GM18951 (cell line): ENCODE measurements at regions not wholly inside any gene's neighbourhood (a gene's known extent, or its start where the extent isn't known, plus 50 kb on each side); places are given as distances from the start of the nearest gene placed in this dataset.

Source experiments
- POLR2A ChIP-seq: IDR thresholded peaks from 4 replicates; pipeline ENCODE4 v1.6.1; 2011; ENCODE audit warnings: mild to moderate bottlenecking; ENCODE audit not compliant: insufficient read length, insufficient read depth; ENCODE audit errors: extremely low read depth
- in situ Hi-C: fragments of 300-500 bp; cut with MboI; formaldehyde crosslinking; loops from one replicate; pipeline ENCODE4 v1.12.0; 2022; ENCODE audit warnings: low sequenced_read_pairs, mixed read lengths, inconsistent platforms; ENCODE audit not compliant: unreplicated experiment

DNA sequence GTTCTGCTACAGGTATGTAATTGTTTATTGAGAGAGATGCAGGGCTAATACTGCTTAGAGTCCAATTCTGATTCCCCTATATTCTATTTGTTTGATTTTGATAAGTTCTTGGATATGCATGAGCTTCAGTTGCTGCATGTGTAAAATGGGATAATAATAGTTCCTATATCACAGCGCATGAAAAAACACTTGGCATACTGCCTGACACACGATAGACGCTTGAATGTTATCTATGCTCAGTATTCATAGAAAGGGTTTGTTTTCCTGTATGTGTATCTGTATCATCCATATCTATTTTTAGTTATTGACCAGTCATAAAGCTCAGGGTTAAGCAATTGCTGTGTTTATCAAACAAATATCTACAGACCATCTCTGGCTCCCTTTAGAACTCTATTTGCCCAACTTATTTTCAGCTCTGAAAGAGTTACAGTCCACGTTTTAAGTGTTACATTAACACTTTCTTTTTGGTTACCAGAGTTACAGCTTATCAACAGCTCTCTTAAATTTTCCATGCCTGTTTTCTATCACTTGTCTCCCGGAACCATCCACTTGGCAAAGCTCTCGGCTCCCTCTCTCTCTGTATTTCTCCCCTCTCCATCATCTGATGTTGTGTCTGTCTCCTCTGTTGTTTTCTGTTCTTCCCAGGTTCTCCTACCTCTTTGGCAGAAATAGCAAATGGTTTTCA, 334.8 kb downstream of the CBLN1 start:
- in situ Hi-C loops = no loop called here

DNA sequence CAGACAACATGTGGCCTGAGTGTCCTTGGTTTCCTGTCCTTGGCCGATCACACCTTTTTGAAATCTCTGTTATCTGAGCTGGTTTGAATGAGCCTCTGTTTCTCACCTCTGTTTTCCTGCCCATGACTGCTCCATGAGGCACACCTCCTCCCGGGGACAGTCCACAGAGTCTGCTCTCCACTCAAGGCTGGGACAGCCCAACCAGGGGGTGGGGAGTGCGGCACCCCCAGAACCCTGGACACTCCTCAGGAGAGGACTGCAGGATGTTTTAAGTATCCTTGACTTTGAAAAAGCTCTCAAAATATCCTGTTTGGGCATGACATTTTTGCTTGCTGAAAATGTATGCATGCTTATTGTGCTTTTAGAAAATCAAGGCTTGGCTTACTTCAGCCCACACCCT, 333.0 kb upstream of the N4BP1 start:
- in situ Hi-C loops = no loop called here

More for the DNA sequence above, 334.8 kb downstream of the CBLN1 start:
- TF ChIP-seq POLR2A = no peak

DNA sequence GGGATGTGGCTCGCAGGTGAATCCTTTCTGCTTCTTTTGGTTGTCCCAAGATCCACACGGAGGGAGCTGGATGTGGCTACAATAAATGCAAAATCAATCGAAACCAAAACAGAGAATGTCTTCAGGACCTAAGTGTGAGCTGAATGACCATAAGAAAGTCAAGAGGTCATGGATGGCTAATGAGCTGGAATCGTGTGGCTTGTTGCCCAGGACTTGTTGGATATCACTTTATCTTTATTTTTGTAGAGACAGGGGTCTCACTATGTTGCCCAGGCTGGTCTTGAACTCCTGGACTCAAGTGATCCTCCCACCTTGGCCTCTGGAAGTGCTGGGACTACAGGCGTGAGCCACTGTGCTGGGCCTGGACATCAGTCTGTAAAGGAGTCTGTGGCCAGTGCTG, 326.8 kb upstream of the N4BP1 start:
- in situ Hi-C loops = no loop called here
- no peak for TF ChIP-seq POLR2A

More for the DNA sequence above, 333.0 kb upstream of the N4BP1 start:
- TF ChIP-seq POLR2A = no peak

DNA sequence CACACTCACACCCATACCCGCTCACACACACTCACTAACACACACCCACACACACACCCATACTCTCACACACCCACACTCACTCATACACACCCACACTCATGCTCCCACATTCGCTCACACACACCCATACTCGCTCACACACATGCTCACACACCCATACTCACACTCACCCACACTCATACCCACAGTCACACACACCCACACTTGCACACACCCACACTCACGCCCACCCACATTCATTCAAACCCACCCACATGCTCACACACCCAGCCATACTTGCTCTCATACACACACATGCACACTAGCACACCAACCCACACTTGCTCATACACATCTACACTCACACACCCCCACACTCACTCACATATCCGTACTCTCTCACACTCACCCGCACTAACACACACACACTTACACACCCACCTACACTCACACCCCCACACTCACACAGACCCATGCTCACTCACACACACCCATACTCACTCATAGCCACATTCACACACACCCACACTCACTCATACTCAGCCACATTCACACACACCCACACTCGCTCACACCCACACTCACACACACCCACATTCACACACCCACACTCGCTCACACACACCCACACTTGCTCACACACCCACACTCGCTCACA, 322.4 kb upstream of the N4BP1 start:
- in situ Hi-C loops = no loop called here
- no peak for TF ChIP-seq POLR2A

DNA sequence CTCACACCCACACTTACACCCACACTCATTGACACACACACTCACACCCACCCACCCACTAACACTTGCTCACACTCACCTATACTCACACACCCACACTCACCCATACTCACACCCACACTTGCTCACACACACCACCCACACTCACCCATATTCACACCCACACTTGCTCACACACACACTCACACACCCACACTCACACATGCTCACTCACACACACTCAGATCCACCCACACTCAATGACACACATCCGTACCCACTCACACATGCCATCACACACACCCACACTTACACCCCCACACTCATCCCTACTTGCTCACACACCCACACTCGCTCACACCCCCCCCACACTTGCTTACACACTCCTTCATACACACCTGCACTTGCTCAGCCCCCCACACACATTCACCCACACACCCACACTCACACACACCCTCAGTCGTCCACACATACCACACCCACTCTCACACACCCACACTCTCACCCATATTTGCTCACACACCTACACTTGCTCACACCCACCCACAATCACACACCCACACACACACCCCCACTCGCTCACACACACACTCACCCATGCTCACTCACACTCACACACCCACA, 321.1 kb upstream of the N4BP1 start:
- no peak for TF ChIP-seq POLR2A
- in situ Hi-C loops = no loop called here

DNA sequence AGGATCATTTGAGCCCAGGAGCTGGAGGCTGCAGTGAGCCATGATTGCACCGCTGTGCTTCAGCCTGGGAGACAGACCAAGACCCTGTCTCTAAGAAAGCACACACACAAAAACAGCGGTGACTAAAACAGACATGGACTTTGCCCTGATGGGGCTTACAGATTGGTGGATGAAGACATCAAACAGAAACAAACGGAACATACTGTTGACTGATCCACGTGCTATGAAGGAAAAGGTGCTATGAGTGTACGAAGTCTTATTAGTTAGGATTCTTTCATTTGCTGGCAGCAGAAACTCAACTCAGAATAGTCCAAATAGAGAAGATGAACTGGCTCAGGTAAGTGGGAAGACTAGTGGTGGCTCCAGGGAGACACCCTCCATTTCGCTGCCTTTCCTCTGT, 309.8 kb upstream of the N4BP1 start:
- in situ Hi-C loops = no loop called here

DNA sequence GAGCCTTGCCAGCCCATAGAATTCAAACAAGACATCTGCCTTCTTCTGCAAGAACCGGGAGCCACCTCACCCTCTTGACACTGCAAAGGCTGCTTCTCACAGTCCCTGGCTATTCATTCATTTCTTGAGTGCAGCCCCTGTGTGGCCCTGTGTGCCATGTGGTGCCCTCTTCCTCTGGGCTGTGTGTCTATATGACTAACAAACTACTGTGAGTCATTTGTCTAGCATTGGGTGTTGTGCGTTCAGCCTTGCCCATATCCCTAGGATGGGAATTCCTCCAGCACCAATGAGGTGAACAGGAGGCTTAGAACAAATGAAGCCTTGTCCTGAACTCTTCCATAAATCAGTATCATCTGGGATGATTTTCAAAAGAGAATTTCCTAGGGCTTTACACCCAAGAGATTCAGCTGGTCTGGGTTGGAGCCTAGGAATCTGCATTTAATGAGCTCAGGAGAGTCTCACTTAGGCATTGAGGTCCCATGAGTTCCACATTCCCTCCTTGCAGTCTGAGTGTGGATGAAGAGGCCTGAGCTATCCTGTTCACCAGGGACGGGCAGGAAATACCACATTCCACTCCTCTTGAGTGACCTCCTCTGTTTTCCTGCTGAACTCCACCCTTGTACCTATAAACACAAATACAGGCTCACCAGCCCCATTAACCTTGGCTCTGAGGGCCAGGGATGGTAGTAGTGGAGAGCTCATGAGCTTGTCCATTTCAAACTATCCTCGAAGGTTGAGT, 308.7 kb upstream of the N4BP1 start:
- TF ChIP-seq POLR2A = no peak
- in situ Hi-C loops = no loop called here

More for the DNA sequence above, 309.8 kb upstream of the N4BP1 start:
- TF ChIP-seq POLR2A = no peak

DNA sequence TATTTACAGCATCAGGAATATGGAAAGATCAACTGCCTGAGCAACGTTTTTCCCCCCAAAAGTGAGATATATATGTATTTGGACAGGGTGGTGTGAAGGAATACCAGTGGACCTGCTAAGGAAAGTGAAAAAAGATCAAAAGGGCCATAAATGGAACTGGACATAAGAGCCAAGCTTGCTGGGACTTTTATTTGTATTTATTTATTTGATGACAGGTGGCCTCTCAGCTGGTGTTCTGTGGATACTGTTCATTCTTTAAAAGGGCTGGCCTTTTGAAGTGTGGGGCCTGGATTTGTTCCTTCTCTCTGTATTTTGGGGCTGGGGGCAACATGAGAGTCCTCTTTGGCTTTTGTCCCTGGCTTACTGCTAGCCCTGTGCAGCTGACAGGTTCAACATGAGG, 306.6 kb upstream of the N4BP1 start:
- TF ChIP-seq POLR2A = no peak
- in situ Hi-C loops = no loop called here

DNA sequence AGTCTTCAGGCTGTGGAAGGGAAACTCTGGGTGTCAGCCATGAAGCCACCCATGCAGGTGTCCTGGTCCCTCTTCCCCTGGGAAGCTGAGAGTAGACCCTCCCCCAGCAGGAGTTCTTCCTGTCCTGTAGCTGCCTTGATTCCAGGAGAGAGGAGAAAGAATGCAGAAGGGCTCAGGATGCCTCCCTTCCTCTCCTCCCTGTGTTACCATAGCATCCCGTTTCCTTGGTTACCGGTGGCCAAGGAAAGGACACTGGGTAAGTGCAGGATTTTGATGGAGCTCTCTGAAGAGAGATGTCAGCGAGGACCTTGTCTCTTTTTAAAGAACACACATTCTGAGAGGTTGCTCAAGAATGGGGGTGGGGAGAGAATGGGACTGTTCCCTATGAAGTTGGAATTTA, 304.1 kb upstream of the N4BP1 start:
- no peak for TF ChIP-seq POLR2A

DNA sequence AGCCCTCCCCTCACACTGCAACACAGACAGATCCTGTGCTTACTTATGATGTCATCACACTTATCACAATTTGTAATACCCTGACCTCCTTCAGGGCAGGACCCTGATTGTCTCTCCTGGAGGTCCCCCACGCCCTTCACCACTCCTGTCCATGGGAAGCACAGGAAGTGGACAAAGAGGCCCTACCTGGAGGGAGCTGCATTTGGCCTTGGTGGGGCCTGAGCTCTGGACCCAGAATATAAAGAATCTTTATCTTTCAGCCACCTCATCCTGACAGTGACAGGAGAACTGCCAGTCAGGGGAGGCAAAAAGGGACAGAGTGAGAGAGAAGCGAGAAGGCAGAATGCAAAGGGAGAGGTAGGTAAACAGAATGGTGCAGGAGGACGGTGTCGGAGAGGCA, 303.4 kb upstream of the N4BP1 start:
- no peak for TF ChIP-seq POLR2A

More for the DNA sequence above, 304.1 kb upstream of the N4BP1 start:
- in situ Hi-C loops = no loop called here

DNA sequence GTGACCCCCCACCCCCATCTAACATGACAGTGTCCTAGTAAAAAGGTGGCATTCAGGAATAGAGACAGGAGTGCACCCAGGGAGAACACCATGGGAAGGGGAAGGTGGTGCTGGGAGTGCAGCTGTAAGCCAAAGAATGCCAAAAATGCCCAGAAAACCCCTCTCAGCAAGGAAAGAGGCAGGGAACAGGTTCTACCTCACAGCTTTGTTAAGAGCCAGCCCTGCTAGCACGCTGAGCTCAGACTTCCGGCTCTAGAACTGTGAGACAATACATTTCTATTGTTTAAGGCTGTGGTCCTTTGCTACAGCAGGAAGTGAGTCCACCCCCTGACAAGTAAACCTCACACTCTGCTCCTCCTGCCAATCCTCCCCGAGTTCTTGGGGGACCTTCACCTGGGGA, 302.4 kb upstream of the N4BP1 start:
- TF ChIP-seq POLR2A = no peak
- in situ Hi-C loops = no loop called here

More for the DNA sequence above, 303.4 kb upstream of the N4BP1 start:
- in situ Hi-C loops = no loop called here

DNA sequence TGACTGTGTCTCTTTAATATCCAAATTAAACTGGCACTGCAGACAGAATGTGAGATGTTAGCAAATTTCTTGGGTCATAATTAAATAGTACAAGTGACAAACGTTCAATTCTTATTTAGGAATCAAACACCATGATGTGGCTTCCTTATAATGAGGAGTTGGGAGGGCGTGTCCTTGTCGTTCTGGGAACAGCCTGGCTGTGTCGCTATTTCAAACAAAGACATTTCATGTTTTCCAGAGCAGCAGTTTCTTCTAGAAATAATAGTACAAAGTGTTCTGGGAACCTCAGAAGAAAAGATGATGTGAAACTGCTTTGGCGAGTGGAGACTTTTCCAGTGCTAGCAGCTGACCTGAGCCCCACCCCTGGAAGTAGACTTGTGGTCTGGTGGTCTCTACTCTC, 301.7 kb upstream of the N4BP1 start:
- in situ Hi-C loops = no loop called here
- no peak for TF ChIP-seq POLR2A

DNA sequence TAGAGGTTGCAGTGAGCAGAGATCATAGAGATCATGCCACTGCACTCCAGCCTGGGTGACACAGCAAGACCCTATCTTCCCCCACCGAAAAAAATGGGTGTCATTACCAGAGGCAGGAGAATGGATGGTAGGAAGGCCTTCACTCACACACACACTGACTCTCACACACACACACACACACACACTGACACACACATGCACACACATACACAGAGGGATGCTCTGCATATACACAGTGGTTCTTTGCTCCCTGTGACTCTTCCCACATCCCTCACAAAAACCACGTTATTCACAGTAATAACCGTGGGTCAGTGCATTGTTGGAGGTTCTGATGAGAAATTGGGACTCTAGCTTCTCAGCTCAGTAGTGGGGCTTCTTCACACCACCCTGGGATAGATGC, 300.2 kb upstream of the N4BP1 start:
- in situ Hi-C loops = no loop called here
- no peak for TF ChIP-seq POLR2A

DNA sequence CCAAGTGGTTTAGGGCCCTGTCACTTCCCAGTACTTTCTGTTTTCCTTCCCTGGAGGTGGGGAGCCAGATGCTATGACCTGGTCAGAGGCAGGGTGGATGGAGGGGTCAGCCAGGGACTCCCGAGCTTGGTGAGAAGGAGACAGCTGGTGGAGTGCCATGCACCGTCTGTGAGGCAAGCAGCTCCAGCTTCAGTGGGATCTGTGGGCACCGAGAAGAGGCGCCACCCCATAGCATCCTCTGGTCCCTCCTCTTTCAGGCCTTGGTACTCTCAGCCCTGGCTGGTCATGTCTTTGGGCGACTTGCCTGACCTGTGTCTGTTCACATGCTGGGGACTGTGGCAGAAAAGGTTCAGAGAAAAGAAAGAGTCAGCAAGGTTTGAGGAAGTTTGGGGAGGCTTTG, 299.3 kb upstream of the N4BP1 start:
- in situ Hi-C loops = no loop called here
- TF ChIP-seq POLR2A = no peak
